CD4-positive, alpha-beta memory T cell (primary cell): ENCODE measurements at regions not wholly inside any gene's neighbourhood (a gene's known extent, or its start where the extent isn't known, plus 50 kb on each side); places are given as distances from the start of the nearest gene placed in this dataset.

Experiments
- CTCF ChIA-PET: fragments of 350-600 bp; sonication (Branson Sonifier 250); formaldehyde crosslinking; loops from one replicate; lab custom pipeline; 2021; ENCODE audit warnings: inconsistent platforms; ENCODE audit not compliant: partially characterized antibody; lab: Charles Lee
- POLR2A ChIA-PET: fragments of 350-600 bp; sonication (Branson Sonifier 250); formaldehyde crosslinking; loops from one replicate; lab custom pipeline; 2021; ENCODE audit not compliant: partially characterized antibody; lab: Charles Lee
- DNase-seq, 5 donors: peaks; one replicate each; pipeline versions ENCODE4 v3.0.0 to v3.0.0-alpha.2; 2020 to 2022; ENCODE audit warnings: mixed read lengths in 1 of 5
- H3K27ac ChIP-seq: one replicate; pipeline ENCODE4 v1.7.0; 2013; ENCODE audit warnings: low read depth, low read length
- H3K27me3 ChIP-seq: 2 replicates; pipeline ENCODE4 v1.7.0; 2013; ENCODE audit warnings: mild to moderate bottlenecking, low read length, moderate library complexity; ENCODE audit not compliant: insufficient read depth
- H3K36me3 ChIP-seq: 2 replicates; pipeline ENCODE4 v1.7.0; 2013; ENCODE audit warnings: mild to moderate bottlenecking, low read length, moderate library complexity; ENCODE audit not compliant: insufficient read depth
- H3K4me1 ChIP-seq: 2 replicates; pipeline ENCODE4 v1.7.0; 2013; ENCODE audit warnings: mild to moderate bottlenecking, low read length, moderate library complexity; ENCODE audit not compliant: insufficient read depth
- H3K4me3 ChIP-seq, 2 donors: one replicate each; pipeline ENCODE4 v1.7.0; 2013; ENCODE audit warnings: low read length in 2 of 2, mild to moderate bottlenecking in 1 of 2
- H3K9me3 ChIP-seq, 2 donors: one replicate each; pipeline ENCODE4 v1.7.0; 2013; ENCODE audit warnings: low read length in 2 of 2, control low read depth in 1 of 2; ENCODE audit not compliant: control insufficient read depth in 1 of 2
- H3K27ac Mint-ChIP-seq, 7 donors: one replicate each; pipeline ENCODE4 v1.8.0; 2020 to 2021; ENCODE audit warnings: mixed read lengths in 7 of 7, mild to moderate bottlenecking in 6 of 7, inconsistent platforms in 3 of 7, moderate library complexity in 3 of 7
- H3K27me3 Mint-ChIP-seq, 2 donors: one replicate each; pipeline ENCODE4 v1.8.0; 2020 to 2021; ENCODE audit warnings: mixed read lengths in 2 of 2
- H3K36me3 Mint-ChIP-seq, 2 donors: one replicate each; pipeline ENCODE4 v1.8.0; 2020 to 2021; ENCODE audit warnings: mixed read lengths in 2 of 2, inconsistent platforms in 1 of 2, mild to moderate bottlenecking in 1 of 2
- H3K4me1 Mint-ChIP-seq, 4 donors: one replicate each; pipeline ENCODE4 v1.8.0; 2020 to 2021; ENCODE audit warnings: mixed read lengths in 4 of 4, mild to moderate bottlenecking in 1 of 4
- H3K4me3 Mint-ChIP-seq, 8 donors: one replicate each; pipeline ENCODE4 v1.8.0; 2020 to 2021; ENCODE audit warnings: mixed read lengths in 8 of 8, mild to moderate bottlenecking in 7 of 8, moderate library complexity in 6 of 8, inconsistent platforms in 3 of 8
- H3K9me3 Mint-ChIP-seq, 8 donors: one replicate each; pipeline ENCODE4 v1.8.0; 2020 to 2021; ENCODE audit warnings: mixed read lengths in 8 of 8, mild to moderate bottlenecking in 5 of 8, inconsistent platforms in 3 of 8, moderate library complexity in 1 of 8
- intact Hi-C: fragments of 100-400 bp; cut with micrococcal nuclease; formaldehyde crosslinking; loops from one replicate; pipeline ENCODE4 v1.15.1; 2023

GRCh38 chr5:56540266-56540665 is 275.1 kb upstream of the MAP3K1 start:
- H3K27me3 Mint-ChIP-seq = no peaks in the 10 kb centered on the region
- DNase-seq = no peak

DNA sequence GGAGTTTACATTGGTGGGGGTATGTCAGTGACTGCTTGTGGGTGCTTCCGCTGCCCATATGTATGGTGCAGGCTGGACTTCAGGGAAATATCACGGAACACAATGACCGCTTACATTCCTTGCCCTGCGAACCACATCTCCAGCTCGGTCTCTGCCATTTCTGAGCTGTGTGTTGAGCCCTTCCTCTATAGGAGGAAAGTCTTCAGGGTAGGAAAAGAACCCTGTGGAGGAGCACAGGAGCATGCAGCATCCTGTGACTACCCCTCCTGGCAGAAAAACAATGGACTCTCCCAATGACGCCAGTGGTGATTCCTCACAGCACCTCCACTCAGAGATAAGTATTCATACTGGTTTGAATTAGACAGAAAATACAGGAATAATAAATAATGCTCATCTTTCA is 276.8 kb upstream of the MAP3K1 start:
- intact Hi-C loops = no loop called here
- Mint-ChIP-seq H3K9me3 (peaks cover 0 to 2% (median 0%) of the 10 kb centered on the region in 8 donors), H3K27me3 (no peaks in the 10 kb centered on the region), H3K27ac (no peak overlapping the region), H3K4me1 (peaks cover 14 to 25% (median 22%) of the 10 kb centered on the region in 4 donors), H3K36me3 (no peaks in the 10 kb centered on the region), H3K4me3 (no peak overlapping the region)
- ChIA-PET CTCF (no interaction called here), POLR2A (no interaction called here)
- Histone ChIP-seq H3K9me3 (no peaks in the 10 kb centered on the region), H3K36me3 (no peaks in the 10 kb centered on the region), H3K4me1 (peaks cover 23% of the 10 kb centered on the region), H3K27ac (no peak overlapping the region), H3K27me3 (no peaks in the 10 kb centered on the region), H3K4me3 (no peak overlapping the region)
- no peak for DNase-seq

More at GRCh38 chr5:56540266-56540665, 275.1 kb upstream of the MAP3K1 start:
- H3K36me3 Mint-ChIP-seq = no peaks in the 10 kb centered on the region
- ChIA-PET CTCF (no interaction called here), POLR2A (interaction anchor here (0.6 kb wide), 1 partner anchor 606 kb away, joined by 4 read pairs; no protein-coding TSS in a partner anchor)
- H3K27ac Mint-ChIP-seq = no peak overlapping the region
- Histone ChIP-seq H3K4me3 (no peak overlapping the region), H3K27me3 (no peaks in the 10 kb centered on the region), H3K4me1 (peaks cover 7% of the 10 kb centered on the region), H3K27ac (no peak overlapping the region), H3K36me3 (no peaks in the 10 kb centered on the region), H3K9me3 (no peaks in the 10 kb centered on the region)
- H3K4me3 Mint-ChIP-seq = no peak overlapping the region
- intact Hi-C loops = no loop called here
- H3K9me3 Mint-ChIP-seq = peaks cover 0 to 2% (median 0%) of the 10 kb centered on the region in 8 donors
- H3K4me1 Mint-ChIP-seq = peaks cover 8 to 10% (median 8%) of the 10 kb centered on the region in 4 donors

DNA sequence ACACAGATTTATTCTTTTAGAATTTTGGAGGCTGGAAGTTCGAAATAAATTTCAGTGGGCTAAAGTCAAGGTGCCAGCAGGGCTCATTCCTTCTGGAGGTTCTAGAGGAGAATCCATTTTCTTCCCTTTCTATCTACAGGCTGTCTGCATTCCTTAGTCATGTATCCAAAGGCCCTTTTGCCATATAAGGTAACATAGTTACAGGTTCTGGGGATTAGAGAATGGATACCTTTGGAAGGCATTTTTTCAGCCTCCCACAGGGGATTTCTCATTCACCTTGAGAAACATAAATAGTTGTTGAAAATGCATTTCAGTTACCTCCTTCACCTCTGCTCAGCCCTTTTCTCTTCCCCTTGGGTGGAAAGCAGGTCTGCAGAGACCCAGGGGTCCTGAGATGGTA is 280.0 kb upstream of the MAP3K1 start:
- ChIA-PET POLR2A (interaction anchor here (0.9 kb wide), 1 partner anchor 151 kb away, joined by 3 read pairs; no protein-coding TSS in a partner anchor), CTCF (interaction anchor here (1.4 kb wide), 1 partner anchor 10 kb away, joined by 3 read pairs; no protein-coding TSS in a partner anchor)
- Mint-ChIP-seq H3K9me3 (peaks cover 0 to 2% (median 0%) of the 10 kb centered on the region in 8 donors), H3K4me3 (no peak overlapping the region), H3K4me1 (peaks cover 18 to 32% (median 29%) of the 10 kb centered on the region in 4 donors), H3K27ac (no peak overlapping the region), H3K27me3 (no peaks in the 10 kb centered on the region), H3K36me3 (no peaks in the 10 kb centered on the region)
- H3K9me3 ChIP-seq = no peaks in the 10 kb centered on the region
- H3K27me3 ChIP-seq = no peaks in the 10 kb centered on the region
- H3K27ac ChIP-seq = no peak overlapping the region
- peaks cover 29% of the 10 kb centered on the region for H3K4me1 ChIP-seq
- no peaks in the 10 kb centered on the region for H3K36me3 ChIP-seq
- H3K4me3 ChIP-seq = no peak overlapping the region
- intact Hi-C loops = no loop called here
- DNase-seq = no peak

DNA sequence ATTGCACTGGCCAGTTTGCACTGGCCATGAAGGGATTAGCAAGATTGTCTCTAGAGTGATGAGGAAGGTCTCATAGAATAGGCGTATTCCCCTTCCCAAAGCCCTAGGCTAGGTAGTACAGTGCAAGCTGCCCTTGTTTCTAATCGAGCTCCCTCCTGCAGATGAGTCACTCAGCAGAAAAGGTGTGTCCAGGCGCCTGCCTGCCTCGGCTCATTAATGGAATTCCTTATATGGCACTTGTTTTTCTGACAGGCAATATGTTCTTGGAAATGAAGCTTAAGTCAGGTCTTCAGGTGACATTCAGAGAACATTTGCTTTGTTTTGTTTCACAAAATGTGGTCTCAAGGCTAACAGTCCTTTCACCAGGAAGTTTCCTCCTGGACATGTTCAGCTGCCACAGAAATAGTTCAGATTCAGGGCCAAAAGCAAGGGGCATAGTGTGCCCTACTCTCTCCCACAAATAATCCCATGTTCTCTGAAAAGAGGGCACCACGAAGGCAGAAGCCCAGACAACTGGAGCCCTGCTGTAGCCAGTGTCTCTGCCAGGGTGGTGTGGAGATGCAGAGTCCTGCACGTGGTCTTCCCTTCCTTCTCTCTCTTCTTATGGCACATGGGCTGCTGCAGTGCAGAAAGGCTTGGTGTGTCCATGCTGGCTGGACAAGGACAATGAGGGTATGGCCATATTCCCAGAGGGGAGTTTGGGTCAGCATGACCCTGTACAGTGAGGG is 281.1 kb upstream of the MAP3K1 start:
- ChIA-PET POLR2A (interaction anchor here (0.9 to 2.1 kb wide), 5 partner anchors 19 to 152 kb away, joined by 3 to 7 read pairs (median 4); no protein-coding TSS in a partner anchor), CTCF (interaction anchor here (1.0 to 1.3 kb wide), 2 partner anchors 10 to 55 kb away, joined by 3 read pairs; no protein-coding TSS in a partner anchor)
- no peak overlapping the region for H3K4me3 ChIP-seq
- peaks cover 29% of the 10 kb centered on the region for H3K4me1 ChIP-seq
- peak overlapping the region in 6 of 8 donors; percentile 2 to 43 (median 24) for H3K4me3 Mint-ChIP-seq
- H3K4me1 Mint-ChIP-seq = peaks cover 18 to 32% (median 29%) of the 10 kb centered on the region in 4 donors
- H3K36me3 ChIP-seq = no peaks in the 10 kb centered on the region
- peaks cover 0 to 2% (median 0%) of the 10 kb centered on the region in 8 donors for H3K9me3 Mint-ChIP-seq
- no peaks in the 10 kb centered on the region for H3K36me3 Mint-ChIP-seq
- H3K9me3 ChIP-seq = no peaks in the 10 kb centered on the region
- H3K27me3 ChIP-seq = no peaks in the 10 kb centered on the region
- no peaks in the 10 kb centered on the region for H3K27me3 Mint-ChIP-seq
- no peak overlapping the region for H3K27ac ChIP-seq
- intact Hi-C loops = no loop called here
- peak in 3 of 5 donors; percentile 9 to 20 (median 16) for DNase-seq
- peak overlapping the region in 5 of 7 donors; percentile 12 to 82 (median 42) for H3K27ac Mint-ChIP-seq

- Mint-ChIP-seq H3K36me3 (no peaks in the 10 kb centered on the region), H3K27me3 (no peaks in the 10 kb centered on the region), H3K27ac (peak overlapping the region in 2 of 7 donors; percentile 48 to 50), H3K9me3 (peaks cover 0 to 2% (median 0%) of the 10 kb centered on the region in 8 donors), H3K4me3 (peak overlapping the region in 2 of 8 donors; percentile 1 to 11), H3K4me1 (peaks cover 20 to 35% (median 31%) of the 10 kb centered on the region in 4 donors)
- Histone ChIP-seq H3K27me3 (no peaks in the 10 kb centered on the region), H3K4me3 (no peak overlapping the region), H3K9me3 (no peaks in the 10 kb centered on the region), H3K4me1 (peaks cover 29% of the 10 kb centered on the region), H3K27ac (no peak overlapping the region), H3K36me3 (no peaks in the 10 kb centered on the region)
- POLR2A ChIA-PET = interaction anchor here (0.9 to 2.1 kb wide), 5 partner anchors 15 to 155 kb away, joined by 3 to 4 read pairs (median 3); no protein-coding TSS in a partner anchor
- intact Hi-C loops = no loop called here
- DNase-seq = no peak
- CTCF ChIA-PET = interaction anchor here (0.6 kb wide), 2 partner anchors 51 to 154 kb away, joined by 3 read pairs; no protein-coding TSS in a partner anchor
These were observed 282.9 kb upstream of the MAP3K1 start for GRCh38 chr5:56532466-56532865.

DNA sequence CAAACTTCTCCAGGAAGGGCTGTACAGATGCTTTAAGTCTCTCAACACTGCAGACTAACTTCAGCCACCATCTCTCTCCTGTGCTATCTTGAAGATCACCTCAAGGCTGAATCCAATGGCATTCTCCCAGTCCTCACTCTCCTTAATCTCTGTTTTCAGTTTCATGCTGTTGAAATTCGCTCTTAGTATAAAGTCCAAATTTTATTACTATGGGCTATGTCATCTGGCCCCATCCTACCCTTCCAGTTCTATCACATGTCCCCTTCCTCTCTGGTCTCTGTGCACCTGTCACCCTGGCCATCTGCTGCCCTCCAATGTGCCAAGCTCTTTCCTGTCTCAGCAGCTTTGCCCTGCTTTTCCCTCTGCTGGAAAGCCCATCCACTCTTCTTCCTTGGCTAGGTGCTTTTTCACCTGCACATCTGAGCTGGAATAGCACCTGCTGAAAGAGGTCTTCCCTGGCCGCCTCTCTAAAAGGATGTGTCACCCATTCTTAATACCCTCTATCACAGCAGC is 284.7 kb upstream of the MAP3K1 start:
- intact Hi-C loops = no loop called here
- H3K4me3 ChIP-seq = no peak overlapping the region
- H3K9me3 ChIP-seq = no peaks in the 10 kb centered on the region
- ChIA-PET POLR2A (interaction anchor here (1.0 to 1.8 kb wide), 2 partner anchors 50 to 58 kb away, joined by 4 to 6 read pairs; no protein-coding TSS in a partner anchor), CTCF (no interaction called here)
- no peaks in the 10 kb centered on the region for H3K27me3 Mint-ChIP-seq
- no peaks in the 10 kb centered on the region for H3K36me3 Mint-ChIP-seq
- peak overlapping the region in 2 of 7 donors; percentile 10 to 38 for H3K27ac Mint-ChIP-seq
- peaks cover 22 to 40% (median 35%) of the 10 kb centered on the region in 4 donors for H3K4me1 Mint-ChIP-seq
- peaks cover 29% of the 10 kb centered on the region for H3K4me1 ChIP-seq
- no peak for DNase-seq
- H3K27ac ChIP-seq = no peak overlapping the region
- no peaks in the 10 kb centered on the region for H3K36me3 ChIP-seq
- no peak overlapping the region for H3K4me3 Mint-ChIP-seq
- H3K27me3 ChIP-seq = no peaks in the 10 kb centered on the region
- H3K9me3 Mint-ChIP-seq = peaks cover 0 to 1% (median 0%) of the 10 kb centered on the region in 8 donors
